SK-N-MC (cell line): ENCODE measurements at regions not wholly inside any gene's neighbourhood (a gene's known extent, or its start where the extent isn't known, plus 50 kb on each side); places are given as distances from the start of the nearest gene placed in this dataset.

Experiments used
- DNase-seq: peaks from one replicate; pipeline ENCODE4 v3.0.0-alpha.2; 2011; ENCODE audit warnings: low read depth, low spot score
- H3K27ac ChIP-seq: fragments of 200-600 bp; sonication (generic); 2 replicates; pipeline ENCODE4 v1.5.1; 2016; ENCODE audit warnings: mixed run types
- H3K36me3 ChIP-seq: fragments of 200-600 bp; sonication (generic); 2 replicates; pipeline ENCODE4 v1.6.1; 2017; ENCODE audit warnings: antibody characterized with exemption, low read length, mixed read lengths; ENCODE audit not compliant: insufficient read depth
- H3K4me3 ChIP-seq: fragments of 200-600 bp; sonication (generic); 2 replicates; pipeline ENCODE4 v1.5.1; 2016
- H3K9ac ChIP-seq: fragments of 200-600 bp; sonication (generic); 2 replicates; pipeline ENCODE4 v1.8.0; 2017; ENCODE audit warnings: mixed run types, mixed read lengths; ENCODE audit not compliant: insufficient read length
- H3K9me3 ChIP-seq: fragments of 200-600 bp; sonication (generic); 2 replicates; pipeline ENCODE4 v1.6.1; 2017; ENCODE audit warnings: low read depth, mild to moderate bottlenecking, antibody characterized with exemption, low read length, moderate library complexity, mixed read lengths
- EZH2 ChIP-seq: fragments of 200-600 bp; sonication (generic); IDR thresholded peaks from one replicate; pipeline ENCODE4 v1.6.1; 2017; ENCODE audit warnings: antibody characterized with exemption
- FOXP2 ChIP-seq: optimal IDR thresholded peaks from 2 replicates; pipeline ENCODE3; 2011; ENCODE audit warnings: mild to moderate bottlenecking, moderate library complexity; ENCODE audit not compliant: insufficient read depth; ENCODE audit errors: extremely low read length, control extremely low read depth
- POLR2AphosphoS5 ChIP-seq: IDR thresholded peaks from 2 replicates; pipeline ENCODE4 v1.6.1; 2012; ENCODE audit warnings: mild to moderate bottlenecking, low read depth, low read length, borderline replicate concordance

GRCh38 chr4:124483048-124483906 is 229.3 kb downstream of the ANKRD50 start:
- Histone ChIP-seq H3K27ac (no peak overlapping the region), H3K9ac (no peak overlapping the region), H3K36me3 (no peaks in the 10 kb centered on the region), H3K4me3 (no peak overlapping the region), H3K9me3 (no peaks in the 10 kb centered on the region)
- DNase-seq: no peak
- TF ChIP-seq EZH2: no peak
- TF ChIP-seq FOXP2: no peak
- TF ChIP-seq POLR2AphosphoS5: no peak

- H3K4me3 ChIP-seq: no peak overlapping the region
- TF ChIP-seq POLR2AphosphoS5: no peak
- no peak for TF ChIP-seq FOXP2
- DNase-seq: no peak
Measured at GRCh38 chr4:124484008-124484407, 228.5 kb downstream of the ANKRD50 start.

GRCh38 chr4:124484940-124485339 is 227.6 kb downstream of the ANKRD50 start:
- no peak for TF ChIP-seq POLR2AphosphoS5
- TF ChIP-seq FOXP2: no peak
- TF ChIP-seq EZH2: no peak
- H3K4me3 ChIP-seq: no peak overlapping the region
- DNase-seq: no peak
- no peak overlapping the region for H3K9ac ChIP-seq
- no peak overlapping the region for H3K27ac ChIP-seq
- H3K9me3 ChIP-seq: no peaks in the 10 kb centered on the region
- H3K36me3 ChIP-seq: no peaks in the 10 kb centered on the region

More at GRCh38 chr4:124484008-124484407, 228.5 kb downstream of the ANKRD50 start:
- Histone ChIP-seq H3K36me3 (no peaks in the 10 kb centered on the region), H3K9me3 (no peaks in the 10 kb centered on the region), H3K9ac (no peak overlapping the region), H3K27ac (no peak overlapping the region)

GRCh38 chr4:124486423-124486822 is 226.1 kb downstream of the ANKRD50 start:
- DNase-seq: no peak
- no peak overlapping the region for H3K27ac ChIP-seq
- TF ChIP-seq EZH2 (no peak), FOXP2 (no peak), POLR2AphosphoS5 (no peak)
- no peaks in the 10 kb centered on the region for H3K9me3 ChIP-seq
- H3K4me3 ChIP-seq: no peak overlapping the region
- no peak overlapping the region for H3K9ac ChIP-seq
- H3K36me3 ChIP-seq: no peaks in the 10 kb centered on the region

GRCh38 chr4:124487651-124488050 is 224.9 kb downstream of the ANKRD50 start:
- no peaks in the 10 kb centered on the region for H3K9me3 ChIP-seq
- no peak overlapping the region for H3K4me3 ChIP-seq
- TF ChIP-seq POLR2AphosphoS5: no peak
- no peak for TF ChIP-seq FOXP2
- TF ChIP-seq EZH2: no peak
- H3K9ac ChIP-seq: no peak overlapping the region
- no peak overlapping the region for H3K27ac ChIP-seq
- no peaks in the 10 kb centered on the region for H3K36me3 ChIP-seq
- no peak for DNase-seq

DNA sequence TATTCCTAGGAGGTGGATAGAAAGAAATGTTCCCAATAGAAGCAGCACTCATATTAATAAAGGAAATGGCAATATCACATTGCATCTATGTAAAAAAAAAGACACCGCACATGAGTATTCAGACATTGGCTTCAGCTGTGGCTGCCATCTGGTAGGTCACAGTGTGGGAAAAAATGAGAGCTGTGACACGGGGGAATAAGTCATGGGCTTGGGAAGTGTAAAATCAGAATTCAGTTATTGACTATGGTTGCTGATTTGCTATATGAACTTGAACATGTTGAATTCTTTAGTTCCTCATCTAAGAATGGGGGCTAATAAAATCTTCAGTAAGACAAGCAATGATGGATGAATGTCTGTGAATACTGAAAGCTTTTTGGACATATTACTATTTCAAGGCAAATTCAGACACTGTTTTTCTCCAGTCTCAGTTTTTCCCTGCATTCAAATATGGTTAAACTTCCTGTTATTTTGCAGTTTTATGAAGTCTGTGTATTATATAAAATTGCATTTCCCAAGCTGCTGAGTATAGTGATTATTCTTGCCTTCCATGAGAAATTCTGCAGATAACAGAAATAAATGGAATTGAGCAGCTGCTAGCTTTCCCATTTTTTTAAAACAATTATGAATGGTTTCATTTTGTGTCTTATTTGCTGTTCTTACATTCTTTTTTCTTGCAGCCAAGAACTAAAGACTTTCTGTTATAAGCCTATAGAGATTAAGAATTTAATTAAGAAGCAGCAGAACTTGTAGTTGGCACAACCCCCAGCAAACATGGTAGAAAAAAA is 221.0 kb downstream of the ANKRD50 start:
- DNase-seq: no peak
- Histone ChIP-seq H3K9me3 (no peaks in the 10 kb centered on the region), H3K9ac (no peak overlapping the region), H3K27ac (no peak overlapping the region), H3K4me3 (no peak overlapping the region), H3K36me3 (no peaks in the 10 kb centered on the region)
- TF ChIP-seq POLR2AphosphoS5 (no peak), EZH2 (no peak), FOXP2 (no peak)

GRCh38 chr4:124499261-124499660 is 213.3 kb downstream of the ANKRD50 start:
- Histone ChIP-seq H3K9me3 (no peaks in the 10 kb centered on the region), H3K27ac (no peak overlapping the region), H3K36me3 (no peaks in the 10 kb centered on the region), H3K4me3 (no peak overlapping the region), H3K9ac (no peak overlapping the region)
- no peak for TF ChIP-seq FOXP2
- no peak for TF ChIP-seq EZH2
- TF ChIP-seq POLR2AphosphoS5: no peak
- no peak for DNase-seq

DNA sequence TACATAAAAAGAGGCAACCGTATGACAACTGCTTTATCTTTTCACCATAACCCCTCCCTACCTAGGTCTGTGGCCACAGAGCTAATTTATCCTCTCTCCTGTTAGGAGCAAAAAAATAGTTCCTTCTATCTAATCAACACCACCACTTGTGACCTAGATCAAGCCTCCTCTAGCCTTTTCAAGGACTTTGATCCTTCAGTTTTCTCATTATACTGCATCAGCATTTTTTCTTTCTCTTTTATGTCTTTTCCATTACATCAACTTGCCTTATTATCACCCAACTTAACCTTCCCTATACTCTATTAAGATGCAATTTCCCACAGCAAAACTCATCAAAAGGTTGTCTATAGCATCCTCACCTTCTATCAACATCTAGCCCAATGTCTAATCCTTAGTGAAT is 211.0 kb downstream of the ANKRD50 start:
- no peak for DNase-seq
- Histone ChIP-seq H3K36me3 (no peaks in the 10 kb centered on the region), H3K9me3 (no peaks in the 10 kb centered on the region), H3K27ac (no peak overlapping the region), H3K4me3 (no peak overlapping the region), H3K9ac (no peak overlapping the region)
- no peak for TF ChIP-seq POLR2AphosphoS5
- no peak for TF ChIP-seq FOXP2
- no peak for TF ChIP-seq EZH2
